ENCODE measurements at regions not wholly inside any gene's neighbourhood (a gene's known extent, or its start where the extent isn't known, plus 50 kb on each side); places are given as distances from the start of the nearest gene placed in this dataset.

GRCh38 chr9:87014436-87014835 lies 67.1 kb upstream of the GAS1 start:
- TF ChIP-seq POLR2AphosphoS5 (IDR thresholded peaks at IDR 0.05; ENCODE audit: low read depth, low read length) (no peak), SIN3A (IDR thresholded peaks at IDR 0.05; ENCODE audit: borderline replicate concordance, insufficient read depth, low read length) (no peak), FOXP2 (optimal IDR thresholded peaks at IDR 0.05; ENCODE audit: borderline replicate concordance, extremely low read depth, extremely low read length, insufficient read depth) (no peak), TAF1 (IDR thresholded peaks at IDR 0.05; ENCODE audit: borderline replicate concordance, insufficient read depth, low read length) (no peak)
- TF ChIP-seq, protein P1, sequence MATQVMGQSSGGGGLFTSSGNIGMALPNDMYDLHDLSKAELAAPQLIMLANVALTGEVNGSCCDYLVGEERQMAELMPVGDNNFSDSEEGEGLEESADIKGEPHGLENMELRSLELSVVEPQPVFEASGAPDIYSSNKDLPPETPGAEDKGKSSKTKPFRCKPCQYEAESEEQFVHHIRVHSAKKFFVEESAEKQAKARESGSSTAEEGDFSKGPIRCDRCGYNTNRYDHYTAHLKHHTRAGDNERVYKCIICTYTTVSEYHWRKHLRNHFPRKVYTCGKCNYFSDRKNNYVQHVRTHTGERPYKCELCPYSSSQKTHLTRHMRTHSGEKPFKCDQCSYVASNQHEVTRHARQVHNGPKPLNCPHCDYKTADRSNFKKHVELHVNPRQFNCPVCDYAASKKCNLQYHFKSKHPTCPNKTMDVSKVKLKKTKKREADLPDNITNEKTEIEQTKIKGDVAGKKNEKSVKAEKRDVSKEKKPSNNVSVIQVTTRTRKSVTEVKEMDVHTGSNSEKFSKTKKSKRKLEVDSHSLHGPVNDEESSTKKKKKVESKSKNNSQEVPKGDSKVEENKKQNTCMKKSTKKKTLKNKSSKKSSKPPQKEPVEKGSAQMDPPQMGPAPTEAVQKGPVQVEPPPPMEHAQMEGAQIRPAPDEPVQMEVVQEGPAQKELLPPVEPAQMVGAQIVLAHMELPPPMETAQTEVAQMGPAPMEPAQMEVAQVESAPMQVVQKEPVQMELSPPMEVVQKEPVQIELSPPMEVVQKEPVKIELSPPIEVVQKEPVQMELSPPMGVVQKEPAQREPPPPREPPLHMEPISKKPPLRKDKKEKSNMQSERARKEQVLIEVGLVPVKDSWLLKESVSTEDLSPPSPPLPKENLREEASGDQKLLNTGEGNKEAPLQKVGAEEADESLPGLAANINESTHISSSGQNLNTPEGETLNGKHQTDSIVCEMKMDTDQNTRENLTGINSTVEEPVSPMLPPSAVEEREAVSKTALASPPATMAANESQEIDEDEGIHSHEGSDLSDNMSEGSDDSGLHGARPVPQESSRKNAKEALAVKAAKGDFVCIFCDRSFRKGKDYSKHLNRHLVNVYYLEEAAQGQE (IDR thresholded peaks at IDR 0.05; ENCODE audit: insufficient read depth in 1 of 2, low read depth in 2 of 2, low read length in 2 of 2): no peak

- TF ChIP-seq SIN3A (IDR thresholded peaks at IDR 0.05; ENCODE audit: borderline replicate concordance, insufficient read depth, low read length) (no peak), FOXP2 (optimal IDR thresholded peaks at IDR 0.05; ENCODE audit: borderline replicate concordance, extremely low read depth, extremely low read length, insufficient read depth) (no peak), TAF1 (IDR thresholded peaks at IDR 0.05; ENCODE audit: borderline replicate concordance, insufficient read depth, low read length) (no peak), POLR2AphosphoS5 (IDR thresholded peaks at IDR 0.05; ENCODE audit: low read depth, low read length) (no peak)
- TF ChIP-seq, protein P1 (IDR thresholded peaks at IDR 0.05; ENCODE audit: insufficient read depth in 1 of 2, low read depth in 2 of 2, low read length in 2 of 2): no peak
Observed at GRCh38 chr9:87016681-87017080, 69.4 kb upstream of the GAS1 start.

DNA sequence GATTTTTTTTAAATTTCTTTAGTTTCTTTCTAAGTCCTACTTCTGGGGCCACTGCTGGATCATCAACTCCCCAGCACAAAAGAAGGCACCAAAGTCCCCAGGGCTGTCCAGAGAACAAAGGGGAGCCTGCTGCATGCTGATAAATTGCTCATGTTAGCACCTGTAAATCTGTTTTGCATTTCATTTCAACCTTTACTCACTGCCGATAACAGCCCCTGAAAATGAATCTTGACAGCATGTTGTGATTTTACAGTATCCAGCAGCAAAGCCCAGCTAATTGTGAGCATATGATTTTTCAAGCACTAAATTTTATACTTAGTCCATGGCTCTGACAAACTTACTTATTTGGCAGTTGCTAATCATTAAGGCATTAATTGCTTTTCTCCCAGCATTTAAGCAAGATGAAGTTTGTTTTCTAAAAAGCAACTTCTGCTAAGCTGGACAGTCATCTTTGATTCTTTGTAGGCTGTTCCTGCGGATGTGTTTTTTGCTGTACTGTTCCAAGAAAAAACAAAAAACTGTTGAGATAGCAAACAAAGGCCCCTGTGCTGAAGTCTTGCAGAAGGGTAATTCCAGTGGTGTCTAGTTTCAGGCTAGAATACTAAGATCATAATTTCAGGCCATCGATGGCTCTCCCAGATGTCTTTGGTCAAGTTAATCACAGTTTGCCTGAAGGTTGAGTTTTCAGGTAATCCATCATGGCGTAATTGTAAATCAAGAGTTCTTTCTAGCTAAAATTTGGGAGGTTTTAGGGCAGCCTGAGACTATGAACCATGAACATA lies 73.1 kb upstream of the GAS1 start:
- TF ChIP-seq TAF1 (IDR thresholded peaks at IDR 0.05; ENCODE audit: borderline replicate concordance, insufficient read depth, low read length) (no peak), FOXP2 (optimal IDR thresholded peaks at IDR 0.05; ENCODE audit: borderline replicate concordance, extremely low read depth, extremely low read length, insufficient read depth) (no peak), POLR2AphosphoS5 (IDR thresholded peaks at IDR 0.05; ENCODE audit: low read depth, low read length) (no peak), SIN3A (IDR thresholded peaks at IDR 0.05; ENCODE audit: borderline replicate concordance, insufficient read depth, low read length) (no peak)
- TF ChIP-seq, protein P1 (IDR thresholded peaks at IDR 0.05; ENCODE audit: insufficient read depth in 1 of 2, low read depth in 2 of 2, low read length in 2 of 2): no peak

DNA sequence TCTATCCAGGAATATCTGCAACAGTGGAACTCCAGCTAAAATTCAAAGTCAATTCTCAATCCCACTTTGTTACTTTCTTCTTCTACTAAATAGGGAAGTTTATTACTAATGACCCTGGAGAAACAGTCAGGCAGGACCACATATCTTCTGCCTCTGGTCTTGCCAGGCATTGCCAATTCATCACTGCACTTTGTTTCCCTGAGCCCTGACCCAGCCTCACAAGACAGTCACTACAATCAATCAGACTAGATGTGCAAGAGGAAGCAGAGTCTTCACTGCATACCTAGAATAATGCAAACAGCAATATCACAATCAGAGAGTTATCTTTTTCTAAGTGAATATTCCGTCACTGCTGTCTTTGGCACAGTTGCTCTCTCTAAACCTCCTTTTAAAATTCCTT lies 74.9 kb upstream of the GAS1 start:
- no peak for TF ChIP-seq POLR2AphosphoS5 (IDR thresholded peaks at IDR 0.05; ENCODE audit: low read depth, low read length)
- no peak for TF ChIP-seq FOXP2 (optimal IDR thresholded peaks at IDR 0.05; ENCODE audit: borderline replicate concordance, extremely low read depth, extremely low read length, insufficient read depth)
- TF ChIP-seq TAF1 (IDR thresholded peaks at IDR 0.05; ENCODE audit: borderline replicate concordance, insufficient read depth, low read length): no peak
- no peak for TF ChIP-seq SIN3A (IDR thresholded peaks at IDR 0.05; ENCODE audit: borderline replicate concordance, insufficient read depth, low read length)
- TF ChIP-seq, protein P1 (IDR thresholded peaks at IDR 0.05; ENCODE audit: insufficient read depth in 1 of 2, low read depth in 2 of 2, low read length in 2 of 2): no peak

Data from PFSK-1 (cell line).